AG10803 (cell line): ENCODE measurements at regions not wholly inside any gene's neighbourhood (a gene's known extent, or its start where the extent isn't known, plus 50 kb on each side); places are given as distances from the start of the nearest gene placed in this dataset.

Source experiments
- DNase-seq: peaks from one replicate; pipeline ENCODE4 v3.0.0; 2010; ENCODE audit warnings: low read depth
- H3K4me3 ChIP-seq: 2 replicates; pipeline ENCODE4 v1.5.1; 2011; ENCODE audit warnings: mild to moderate bottlenecking, low read length, control low read depth
- CTCF ChIP-seq: conservative IDR thresholded peaks from 2 replicates; pipeline ENCODE4 v1.5.1; 2011; ENCODE audit warnings: mild to moderate bottlenecking, low read length, control low read depth, inconsistent platforms

GRCh38 chr6:104134876-104135275 lies 724.8 kb downstream of the HACE1 start:
- no peak for DNase-seq
- TF ChIP-seq CTCF: no peak
- no peak overlapping the region for H3K4me3 ChIP-seq

- DNase-seq: no peak
- TF ChIP-seq CTCF: no peak
- no peak overlapping the region for H3K4me3 ChIP-seq
These were observed 729.4 kb downstream of the HACE1 start for GRCh38 chr6:104130343-104130742.

GRCh38 chr6:104126315-104127005 lies 733.3 kb downstream of the HACE1 start:
- no peak overlapping the region for H3K4me3 ChIP-seq
- DNase-seq: no peak
- TF ChIP-seq CTCF: no peak

- no peak for DNase-seq
- no peak for TF ChIP-seq CTCF
These were observed 736.5 kb downstream of the HACE1 start for GRCh38 chr6:104123227-104123626.

GRCh38 chr6:104118274-104118673 lies 741.4 kb downstream of the HACE1 start:
- TF ChIP-seq CTCF: no peak
- peak; percentile 47 for DNase-seq

More at GRCh38 chr6:104123227-104123626, 736.5 kb downstream of the HACE1 start:
- no peak overlapping the region for H3K4me3 ChIP-seq

GRCh38 chr6:104109806-104110205 lies 749.9 kb downstream of the HACE1 start:
- DNase-seq: no peak
- no peak overlapping the region for H3K4me3 ChIP-seq
- no peak for TF ChIP-seq CTCF

More at GRCh38 chr6:104118274-104118673, 741.4 kb downstream of the HACE1 start:
- no peak overlapping the region for H3K4me3 ChIP-seq

- no peak overlapping the region for H3K4me3 ChIP-seq
- TF ChIP-seq CTCF: no peak
- no peak for DNase-seq
These were observed 751.1 kb downstream of the HACE1 start for GRCh38 chr6:104108634-104109033.
